ENCODE measurements at regions not wholly inside any gene's neighbourhood (a gene's known extent, or its start where the extent isn't known, plus 50 kb on each side); places are given as distances from the start of the nearest gene placed in this dataset.

- Histone ChIP-seq H3K4me3 (ENCODE audit: low read length) (no peak overlapping the region), H3K4me2 (ENCODE audit: low read depth, low read length) (no peak overlapping the region), H3K4me1 (ENCODE audit: low read length) (no peaks in the 10 kb centered on the region), H4K20me1 (ENCODE audit: insufficient read depth, low read length) (no peaks in the 10 kb centered on the region), H3K9me3 (replicated peaks; ENCODE audit: insufficient read depth, low read length) (no peaks in the 10 kb centered on the region), H3K9ac (ENCODE audit: low read length) (no peak overlapping the region), H3F3A (ENCODE audit: insufficient read depth, low read length) (no peaks in the 10 kb centered on the region), H2AFZ (ENCODE audit: low read length) (no peak overlapping the region), H3K27me3 (replicated peaks; ENCODE audit: insufficient read depth, low read length) (peaks cover 74% of the 10 kb centered on the region), H3K9me2 (replicated peaks; ENCODE audit: insufficient read depth, low read length) (no peaks in the 10 kb centered on the region), H3K27ac (ENCODE audit: low read length) (no peak overlapping the region), H3K79me2 (ENCODE audit: low read length) (no peaks in the 10 kb centered on the region), H3K36me3 (replicated peaks; ENCODE audit: insufficient read depth, low read length) (no peaks in the 10 kb centered on the region)
- no peak for TF ChIP-seq EZH2phosphoT487 (IDR thresholded peaks at IDR 0.05; ENCODE audit: low read length)
- TF ChIP-seq EZH2 (optimal IDR thresholded peaks at IDR 0.05; ENCODE audit: low read depth, low read length) = no peak
- TF ChIP-seq CTCF (IDR thresholded peaks at IDR 0.05; ENCODE audit: low read length) = no peak
- DNase-seq = no peak
Observed at GRCh38 chr20:50267041-50267865, 76.6 kb downstream of the CEBPB start.

GRCh38 chr20:50267866-50268219 is 77.2 kb downstream of the CEBPB start:
- Histone ChIP-seq H3K4me2 (ENCODE audit: low read depth, low read length) (no peak overlapping the region), H3K27me3 (replicated peaks; ENCODE audit: insufficient read depth, low read length) (peaks cover 80% of the 10 kb centered on the region), H3K27ac (ENCODE audit: low read length) (no peak overlapping the region), H3K9me2 (replicated peaks; ENCODE audit: insufficient read depth, low read length) (no peaks in the 10 kb centered on the region), H3K36me3 (replicated peaks; ENCODE audit: insufficient read depth, low read length) (no peaks in the 10 kb centered on the region), H3K4me3 (ENCODE audit: low read length) (no peak overlapping the region), H2AFZ (ENCODE audit: low read length) (no peak overlapping the region), H3K79me2 (ENCODE audit: low read length) (no peaks in the 10 kb centered on the region), H3K4me1 (ENCODE audit: low read length) (no peaks in the 10 kb centered on the region), H4K20me1 (ENCODE audit: insufficient read depth, low read length) (no peaks in the 10 kb centered on the region), H3K9ac (ENCODE audit: low read length) (no peak overlapping the region), H3K9me3 (replicated peaks; ENCODE audit: insufficient read depth, low read length) (no peaks in the 10 kb centered on the region), H3F3A (ENCODE audit: insufficient read depth, low read length) (no peaks in the 10 kb centered on the region)
- TF ChIP-seq CTCF (IDR thresholded peaks at IDR 0.05; ENCODE audit: low read length) (no peak), EZH2 (optimal IDR thresholded peaks at IDR 0.05; ENCODE audit: low read depth, low read length) (no peak), EZH2phosphoT487 (IDR thresholded peaks at IDR 0.05; ENCODE audit: low read length) (no peak)
- DNase-seq = no peak

- Histone ChIP-seq H3K4me1 (ENCODE audit: low read length) (no peaks in the 10 kb centered on the region), H3K9me3 (replicated peaks; ENCODE audit: insufficient read depth, low read length) (no peaks in the 10 kb centered on the region), H3K79me2 (ENCODE audit: low read length) (no peaks in the 10 kb centered on the region), H3K27me3 (replicated peaks; ENCODE audit: insufficient read depth, low read length) (peaks cover 95% of the 10 kb centered on the region), H4K20me1 (ENCODE audit: insufficient read depth, low read length) (no peaks in the 10 kb centered on the region), H3K4me3 (ENCODE audit: low read length) (no peak overlapping the region), H3K36me3 (replicated peaks; ENCODE audit: insufficient read depth, low read length) (no peaks in the 10 kb centered on the region), H3K4me2 (ENCODE audit: low read depth, low read length) (no peak overlapping the region), H3F3A (ENCODE audit: insufficient read depth, low read length) (no peaks in the 10 kb centered on the region), H2AFZ (ENCODE audit: low read length) (no peak overlapping the region), H3K9ac (ENCODE audit: low read length) (no peak overlapping the region), H3K27ac (ENCODE audit: low read length) (no peak overlapping the region), H3K9me2 (replicated peaks; ENCODE audit: insufficient read depth, low read length) (no peaks in the 10 kb centered on the region)
- DNase-seq = no peak
- TF ChIP-seq EZH2phosphoT487 (IDR thresholded peaks at IDR 0.05; ENCODE audit: low read length) = no peak
- TF ChIP-seq CTCF (IDR thresholded peaks at IDR 0.05; ENCODE audit: low read length) = no peak
- no peak for TF ChIP-seq EZH2 (optimal IDR thresholded peaks at IDR 0.05; ENCODE audit: low read depth, low read length)
Observed at GRCh38 chr20:50269091-50270033, 78.7 kb downstream of the CEBPB start.
